ENCODE measurements at regions not wholly inside any gene's neighbourhood (a gene's known extent, or its start where the extent isn't known, plus 50 kb on each side); places are given as distances from the start of the nearest gene placed in this dataset.

GRCh38 chr15:94691169-94691568, 459.8 kb downstream of the MCTP2 start:
- TF ChIP-seq FOXP2 (optimal IDR thresholded peaks at IDR 0.05; ENCODE audit: borderline replicate concordance, extremely low read depth, extremely low read length, insufficient read depth) (no peak), TAF1 (IDR thresholded peaks at IDR 0.05; ENCODE audit: borderline replicate concordance, insufficient read depth, low read length) (no peak), POLR2AphosphoS5 (IDR thresholded peaks at IDR 0.05; ENCODE audit: low read depth, low read length) (no peak), SIN3A (IDR thresholded peaks at IDR 0.05; ENCODE audit: borderline replicate concordance, insufficient read depth, low read length) (no peak), REST (IDR thresholded peaks at IDR 0.05; ENCODE audit: insufficient read depth in 1 of 2, low read depth in 2 of 2, low read length in 2 of 2) (no peak)

GRCh38 chr15:94692710-94693109, 461.3 kb downstream of the MCTP2 start:
- TF ChIP-seq POLR2AphosphoS5 (IDR thresholded peaks at IDR 0.05; ENCODE audit: low read depth, low read length) (no peak), REST (IDR thresholded peaks at IDR 0.05; ENCODE audit: insufficient read depth in 1 of 2, low read depth in 2 of 2, low read length in 2 of 2) (no peak), FOXP2 (optimal IDR thresholded peaks at IDR 0.05; ENCODE audit: borderline replicate concordance, extremely low read depth, extremely low read length, insufficient read depth) (no peak), TAF1 (IDR thresholded peaks at IDR 0.05; ENCODE audit: borderline replicate concordance, insufficient read depth, low read length) (no peak), SIN3A (IDR thresholded peaks at IDR 0.05; ENCODE audit: borderline replicate concordance, insufficient read depth, low read length) (no peak)

- TF ChIP-seq REST (IDR thresholded peaks at IDR 0.05; ENCODE audit: insufficient read depth in 1 of 2, low read depth in 2 of 2, low read length in 2 of 2) (no peak), FOXP2 (optimal IDR thresholded peaks at IDR 0.05; ENCODE audit: borderline replicate concordance, extremely low read depth, extremely low read length, insufficient read depth) (no peak), SIN3A (IDR thresholded peaks at IDR 0.05; ENCODE audit: borderline replicate concordance, insufficient read depth, low read length) (no peak), POLR2AphosphoS5 (IDR thresholded peaks at IDR 0.05; ENCODE audit: low read depth, low read length) (no peak), TAF1 (IDR thresholded peaks at IDR 0.05; ENCODE audit: borderline replicate concordance, insufficient read depth, low read length) (no peak)
Observed at GRCh38 chr15:94700211-94700610, 468.9 kb downstream of the MCTP2 start.

GRCh38 chr15:94701281-94701985, 470.1 kb downstream of the MCTP2 start:
- TF ChIP-seq TAF1 (IDR thresholded peaks at IDR 0.05; ENCODE audit: borderline replicate concordance, insufficient read depth, low read length) (no peak), FOXP2 (optimal IDR thresholded peaks at IDR 0.05; ENCODE audit: borderline replicate concordance, extremely low read depth, extremely low read length, insufficient read depth) (no peak), POLR2AphosphoS5 (IDR thresholded peaks at IDR 0.05; ENCODE audit: low read depth, low read length) (no peak), SIN3A (IDR thresholded peaks at IDR 0.05; ENCODE audit: borderline replicate concordance, insufficient read depth, low read length) (no peak)

- no peak for TF ChIP-seq REST (IDR thresholded peaks at IDR 0.05; ENCODE audit: insufficient read depth in 1 of 2, low read depth in 2 of 2, low read length in 2 of 2)
- TF ChIP-seq TAF1 (IDR thresholded peaks at IDR 0.05; ENCODE audit: borderline replicate concordance, insufficient read depth, low read length), result no peak
- TF ChIP-seq POLR2AphosphoS5 (IDR thresholded peaks at IDR 0.05; ENCODE audit: low read depth, low read length), result no peak
- TF ChIP-seq FOXP2 (optimal IDR thresholded peaks at IDR 0.05; ENCODE audit: borderline replicate concordance, extremely low read depth, extremely low read length, insufficient read depth), result no peak
- TF ChIP-seq SIN3A (IDR thresholded peaks at IDR 0.05; ENCODE audit: borderline replicate concordance, insufficient read depth, low read length), result no peak
Observed at GRCh38 chr15:94703596-94703995, 472.2 kb downstream of the MCTP2 start.

Measured in PFSK-1 (cell line).